ENCODE measurements at regions not wholly inside any gene's neighbourhood (a gene's known extent, or its start where the extent isn't known, plus 50 kb on each side); places are given as distances from the start of the nearest gene placed in this dataset.
"Not testable (repeated sequence)": the region's sequence is repeated elsewhere in the genome, so short reads cannot be mapped to it uniquely, and the experiment has no call there.

DNA sequence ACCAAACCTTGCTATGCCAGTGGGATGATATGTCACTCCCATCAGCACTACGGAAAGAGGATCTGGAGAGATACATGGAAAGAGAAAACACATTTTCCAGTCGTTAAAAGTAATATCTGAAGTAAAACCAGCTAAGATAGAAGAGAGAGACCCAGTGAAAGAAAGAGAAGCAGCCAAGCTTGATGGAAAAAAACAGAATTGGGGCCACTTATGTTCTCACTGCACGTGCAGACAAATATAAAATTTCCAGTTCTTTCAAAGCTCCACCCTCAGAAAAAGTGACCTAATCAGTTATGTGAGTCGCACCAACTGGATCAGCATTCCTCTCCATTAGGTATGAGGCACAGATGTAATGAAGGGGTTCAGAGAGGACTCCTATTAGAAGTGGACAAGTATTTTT is 266.1 kb downstream of the MTERF1 start:
- ATAC-seq = no peak
- no peaks in the 10 kb centered on the region for H3K4me1 Mint-ChIP-seq
- H3K4me3 Mint-ChIP-seq = no peak overlapping the region
- no peak overlapping the region for H3K27ac Mint-ChIP-seq
- no peaks in the 10 kb centered on the region for H3K36me3 Mint-ChIP-seq
- no peaks in the 10 kb centered on the region for H3K27me3 Mint-ChIP-seq
- H3K9me3 Mint-ChIP-seq = peaks cover 8% of the 10 kb centered on the region

GRCh38 chr7:91618776-91619765 is 261.4 kb downstream of the MTERF1 start:
- H3K4me1 Mint-ChIP-seq = no peaks in the 10 kb centered on the region
- no peaks in the 10 kb centered on the region for H3K36me3 Mint-ChIP-seq
- no peaks in the 10 kb centered on the region for H3K9me3 Mint-ChIP-seq
- ATAC-seq = no peak
- no peak overlapping the region for H3K27ac Mint-ChIP-seq
- no peak overlapping the region for H3K4me3 Mint-ChIP-seq
- H3K27me3 Mint-ChIP-seq = peaks cover 14% of the 10 kb centered on the region

- no peaks in the 10 kb centered on the region for H3K9me3 Mint-ChIP-seq
- H3K4me1 Mint-ChIP-seq = no peaks in the 10 kb centered on the region
- H3K27me3 Mint-ChIP-seq = peaks cover 14% of the 10 kb centered on the region
- H3K4me3 Mint-ChIP-seq = no peak overlapping the region
- ATAC-seq = no peak
- H3K36me3 Mint-ChIP-seq = no peaks in the 10 kb centered on the region
- H3K27ac Mint-ChIP-seq = no peak overlapping the region
Measured at GRCh38 chr7:91620827-91621226, 259.7 kb downstream of the MTERF1 start.

DNA sequence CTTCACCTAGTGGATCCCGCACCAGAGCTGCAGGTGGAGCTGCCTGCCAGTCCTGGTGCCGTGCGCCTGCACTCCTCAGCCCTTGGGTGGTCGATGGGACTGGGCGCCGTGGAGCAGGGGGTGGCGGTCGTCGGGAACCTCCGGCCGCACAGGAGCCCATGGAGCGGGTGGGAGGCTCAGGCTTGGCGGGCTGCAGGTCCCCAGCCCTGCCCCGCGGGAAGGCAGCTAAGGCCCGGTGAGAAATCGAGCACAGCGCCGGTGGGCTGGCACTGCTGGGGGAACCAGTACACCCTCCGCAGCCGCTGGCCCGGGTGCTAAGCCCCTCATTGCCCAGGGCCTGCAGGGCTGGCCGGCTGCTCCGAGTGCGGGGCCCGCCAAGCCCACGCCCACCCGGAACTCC is 253.2 kb downstream of the MTERF1 start:
- not testable (repeated sequence) for H3K9me3 Mint-ChIP-seq, ATAC-seq, H3K36me3 Mint-ChIP-seq, H3K4me3 Mint-ChIP-seq, H3K27ac Mint-ChIP-seq, H3K4me1 Mint-ChIP-seq, H3K27me3 Mint-ChIP-seq

GRCh38 chr7:91628742-91629141 is 251.8 kb downstream of the MTERF1 start:
- H3K9me3 Mint-ChIP-seq = no peaks in the 10 kb centered on the region
- H3K36me3 Mint-ChIP-seq = no peaks in the 10 kb centered on the region

DNA sequence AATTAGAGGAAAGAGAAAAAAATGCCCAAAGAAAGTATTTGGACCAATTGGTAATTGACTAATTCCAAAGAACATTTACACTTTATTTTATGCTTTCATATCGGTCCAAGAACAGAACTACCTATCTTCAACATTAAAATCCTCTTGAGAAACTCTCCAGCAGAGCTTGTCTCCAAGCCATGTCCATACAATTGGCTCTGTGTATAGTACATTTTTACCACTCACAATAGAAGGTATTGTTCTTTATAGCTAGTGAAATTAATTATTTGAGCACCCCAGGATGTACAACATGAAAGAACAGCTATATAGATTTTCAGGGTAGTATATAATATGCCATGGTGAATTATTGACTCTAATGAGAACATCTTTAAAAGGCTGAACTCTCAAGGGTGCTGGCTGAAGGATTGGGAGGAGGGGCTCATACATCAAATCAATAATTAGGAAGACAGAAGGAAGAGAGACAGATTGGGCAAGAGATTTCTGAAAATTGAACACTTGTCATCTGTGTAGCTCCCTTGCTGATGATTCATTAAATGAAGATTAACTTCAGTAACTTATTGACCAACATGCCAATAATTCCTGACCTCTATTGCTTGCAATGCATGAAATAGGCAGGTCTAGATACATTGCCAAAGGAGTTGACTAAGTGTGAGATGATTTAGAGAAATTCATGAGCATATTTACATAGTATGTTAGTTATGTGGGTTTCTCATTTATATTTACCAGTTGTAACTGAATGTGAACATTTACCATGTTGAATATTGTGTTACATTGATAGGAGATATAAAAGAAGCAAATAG is 249.7 kb downstream of the MTERF1 start:
- Mint-ChIP-seq H3K4me3 (no peak overlapping the region), H3K36me3 (no peaks in the 10 kb centered on the region), H3K9me3 (no peaks in the 10 kb centered on the region), H3K4me1 (no peaks in the 10 kb centered on the region), H3K27ac (no peak overlapping the region), H3K27me3 (no peaks in the 10 kb centered on the region)
- ATAC-seq = no peak

More at GRCh38 chr7:91628742-91629141, 251.8 kb downstream of the MTERF1 start:
- no peak for ATAC-seq
- Mint-ChIP-seq H3K4me3 (no peak overlapping the region), H3K27me3 (no peaks in the 10 kb centered on the region), H3K4me1 (no peaks in the 10 kb centered on the region), H3K27ac (no peak overlapping the region)

DNA sequence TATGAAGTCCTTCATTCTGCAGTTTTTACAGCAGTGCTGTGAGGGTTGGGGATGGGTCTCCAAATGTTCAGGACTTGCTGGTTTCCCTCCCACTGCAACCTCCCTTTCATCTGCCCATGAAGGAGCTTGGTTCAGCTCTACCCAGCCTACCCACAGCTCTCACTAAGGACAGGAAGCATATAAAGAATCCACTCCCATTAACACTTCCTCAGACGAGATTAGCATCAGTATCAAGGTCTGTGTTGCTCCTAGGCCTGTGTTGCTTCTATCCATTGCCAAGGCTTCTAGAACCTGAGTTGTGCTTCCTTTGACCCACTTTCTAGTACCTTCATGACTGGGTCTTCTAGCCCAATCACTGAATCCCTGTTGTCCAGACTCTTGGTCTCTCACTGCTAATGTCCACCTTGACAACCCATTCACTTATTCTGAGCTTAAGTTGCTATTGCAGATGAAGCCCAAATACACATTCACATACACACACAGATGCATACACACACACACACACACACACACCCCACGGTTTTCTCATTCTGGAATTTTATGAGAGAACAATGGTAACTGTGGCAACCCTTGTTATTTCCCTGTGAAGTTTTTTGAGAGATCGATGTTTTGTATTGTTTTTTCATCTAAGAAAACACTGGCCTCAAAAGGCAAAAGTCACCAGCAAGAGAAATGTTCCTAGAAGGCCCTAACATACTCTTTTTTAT is 248.1 kb downstream of the MTERF1 start:
- H3K4me3 Mint-ChIP-seq = no peak overlapping the region

GRCh38 chr7:91633013-91633441 is 247.5 kb downstream of the MTERF1 start:
- Mint-ChIP-seq H3K36me3 (no peaks in the 10 kb centered on the region), H3K27ac (no peak overlapping the region), H3K27me3 (no peaks in the 10 kb centered on the region), H3K4me1 (no peaks in the 10 kb centered on the region), H3K9me3 (no peaks in the 10 kb centered on the region), H3K4me3 (no peak overlapping the region)
- no peak for ATAC-seq

More for the DNA sequence above, 248.1 kb downstream of the MTERF1 start:
- Mint-ChIP-seq H3K27me3 (no peaks in the 10 kb centered on the region), H3K36me3 (no peaks in the 10 kb centered on the region), H3K4me1 (no peaks in the 10 kb centered on the region), H3K27ac (no peak overlapping the region), H3K9me3 (no peaks in the 10 kb centered on the region)
- no peak for ATAC-seq

GRCh38 chr7:91634485-91635177 is 245.9 kb downstream of the MTERF1 start:
- Mint-ChIP-seq H3K4me1 (no peaks in the 10 kb centered on the region), H3K9me3 (no peaks in the 10 kb centered on the region), H3K4me3 (no peak overlapping the region), H3K36me3 (no peaks in the 10 kb centered on the region), H3K27ac (no peak overlapping the region), H3K27me3 (no peaks in the 10 kb centered on the region)
- no peak for ATAC-seq

DNA sequence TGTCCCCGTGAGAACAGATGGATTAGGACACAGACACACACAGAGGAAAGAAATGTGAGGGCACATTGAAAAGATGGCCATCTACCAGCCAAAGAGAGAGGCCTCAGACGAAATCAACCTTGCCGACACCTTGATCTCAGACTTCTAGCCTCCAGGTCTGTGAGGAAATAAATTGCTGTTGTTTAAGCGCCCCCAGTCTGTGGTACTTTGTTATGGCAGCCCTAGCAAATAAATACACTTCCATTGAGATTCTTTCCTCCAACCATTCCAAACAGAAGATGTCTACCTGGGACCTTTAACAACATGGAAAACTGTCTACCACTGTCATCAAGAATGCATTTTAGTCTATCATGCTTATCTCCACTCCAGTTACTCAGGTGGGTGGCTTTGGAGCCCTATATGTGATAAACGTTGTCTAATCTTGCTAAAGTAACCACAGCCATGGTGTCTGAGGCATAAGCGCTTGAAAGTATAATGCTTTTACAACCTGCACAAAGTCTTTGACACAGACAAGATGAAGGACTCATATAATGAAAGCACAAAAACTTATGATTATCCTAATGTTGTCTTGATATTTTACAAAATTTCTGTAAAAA is 244.3 kb downstream of the MTERF1 start:
- no peaks in the 10 kb centered on the region for H3K9me3 Mint-ChIP-seq
- no peak overlapping the region for H3K27ac Mint-ChIP-seq
- H3K36me3 Mint-ChIP-seq = no peaks in the 10 kb centered on the region
- H3K27me3 Mint-ChIP-seq = no peaks in the 10 kb centered on the region
- no peak for ATAC-seq
- no peak overlapping the region for H3K4me3 Mint-ChIP-seq
- H3K4me1 Mint-ChIP-seq = no peaks in the 10 kb centered on the region

DNA sequence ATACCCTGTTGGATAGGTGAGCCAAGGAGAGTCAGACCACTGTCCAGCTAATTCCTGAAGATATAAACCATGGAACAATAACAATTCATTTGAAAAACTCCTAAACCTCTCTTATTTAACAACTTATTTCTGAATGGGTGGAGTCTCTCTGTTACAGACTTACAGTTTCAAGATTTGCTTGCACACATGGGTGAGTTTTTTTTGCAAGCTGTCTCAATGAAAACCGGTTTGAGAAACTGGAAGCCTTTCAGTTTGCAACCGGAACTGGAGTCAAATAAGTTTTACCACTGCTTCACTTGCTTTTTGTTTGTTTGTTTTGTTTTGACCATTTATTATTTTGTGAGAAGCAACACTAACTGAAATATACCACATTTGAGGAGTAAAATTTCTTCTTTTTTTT is 243.8 kb downstream of the MTERF1 start:
- no peak for ATAC-seq
- H3K4me1 Mint-ChIP-seq = no peaks in the 10 kb centered on the region
- H3K27me3 Mint-ChIP-seq = no peaks in the 10 kb centered on the region
- H3K9me3 Mint-ChIP-seq = no peaks in the 10 kb centered on the region
- H3K36me3 Mint-ChIP-seq = no peaks in the 10 kb centered on the region
- H3K27ac Mint-ChIP-seq = no peak overlapping the region
- no peak overlapping the region for H3K4me3 Mint-ChIP-seq

DNA sequence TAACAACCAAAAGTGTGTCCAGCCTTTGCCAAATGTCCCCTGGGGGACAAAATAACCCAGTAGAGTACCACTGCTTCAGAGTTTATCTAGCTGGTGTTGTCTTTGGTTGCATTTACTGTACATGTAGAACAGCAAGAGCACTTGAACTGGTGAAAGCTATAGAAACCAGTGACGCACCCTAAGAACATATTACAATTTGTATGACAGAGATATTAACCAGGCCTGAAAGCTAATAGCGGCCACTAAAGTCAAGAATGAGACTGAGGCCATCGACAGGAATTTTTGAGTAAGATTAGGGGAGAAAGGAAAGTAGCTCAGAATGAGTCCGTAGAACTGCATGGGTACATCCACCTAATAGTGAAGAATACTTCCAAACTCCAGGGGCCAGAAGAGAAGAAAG is 236.2 kb downstream of the MTERF1 start:
- no peaks in the 10 kb centered on the region for H3K9me3 Mint-ChIP-seq
- no peak for ATAC-seq
- H3K27ac Mint-ChIP-seq = no peak overlapping the region
- no peak overlapping the region for H3K4me3 Mint-ChIP-seq
- H3K27me3 Mint-ChIP-seq = peaks cover 10% of the 10 kb centered on the region
- no peaks in the 10 kb centered on the region for H3K36me3 Mint-ChIP-seq
- no peaks in the 10 kb centered on the region for H3K4me1 Mint-ChIP-seq

DNA sequence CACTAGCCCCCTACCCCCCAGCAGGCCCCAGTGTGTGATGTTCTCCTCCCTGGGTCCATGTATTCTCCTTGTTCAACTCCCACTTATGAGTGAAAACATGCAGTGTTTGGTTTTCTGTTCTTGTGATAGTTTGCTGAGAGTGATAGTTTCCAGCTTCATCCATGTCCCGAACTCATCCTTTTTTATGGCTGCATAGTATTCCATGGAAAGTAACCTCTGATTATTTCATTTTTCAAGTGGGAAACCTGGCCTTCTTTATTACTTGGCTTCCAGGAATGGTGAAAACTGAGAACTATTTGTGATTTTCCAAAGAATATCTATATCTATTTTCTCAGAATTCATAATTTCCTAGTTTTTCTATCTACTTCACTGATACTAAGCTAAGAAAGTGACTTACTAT is 235.0 kb downstream of the MTERF1 start:
- Mint-ChIP-seq H3K9me3 (no peaks in the 10 kb centered on the region), H3K4me3 (no peak overlapping the region), H3K27ac (no peak overlapping the region), H3K4me1 (no peaks in the 10 kb centered on the region), H3K36me3 (no peaks in the 10 kb centered on the region), H3K27me3 (peaks cover 10% of the 10 kb centered on the region)
- no peak for ATAC-seq

DNA sequence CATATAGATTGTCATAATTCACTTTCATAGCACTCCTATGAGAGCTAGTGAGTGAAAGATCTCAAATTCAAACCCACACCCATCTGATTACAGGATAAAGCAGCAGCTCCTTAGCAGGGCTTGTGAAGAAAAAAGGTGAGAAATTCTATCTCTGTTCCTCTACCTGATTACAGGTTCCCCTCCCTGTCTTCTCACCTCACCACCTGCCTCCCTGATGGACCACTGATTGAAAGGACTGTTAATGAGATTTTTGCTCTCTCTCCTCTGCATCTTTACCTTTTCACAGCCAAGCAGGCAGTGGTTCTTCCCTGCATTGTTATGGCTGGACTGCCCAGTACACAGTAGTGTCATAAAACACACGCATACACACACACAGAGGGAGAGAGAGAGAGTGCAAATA is 228.5 kb downstream of the MTERF1 start:
- no peak for ATAC-seq
- Mint-ChIP-seq H3K9me3 (no peaks in the 10 kb centered on the region), H3K36me3 (no peaks in the 10 kb centered on the region), H3K4me1 (no peaks in the 10 kb centered on the region), H3K4me3 (no peak overlapping the region), H3K27me3 (peaks cover 15% of the 10 kb centered on the region), H3K27ac (no peak overlapping the region)
